ENCODE measurements at regions not wholly inside any gene's neighbourhood (a gene's known extent, or its start where the extent isn't known, plus 50 kb on each side); places are given as distances from the start of the nearest gene placed in this dataset.

- no peak overlapping the region for H3K27ac ChIP-seq (ENCODE audit: low read length)
- H3K79me2 ChIP-seq (replicated peaks; ENCODE audit: insufficient read depth, low read length), result no peaks in the 10 kb centered on the region
- peaks cover 3% of the 10 kb centered on the region for H3K9me2 ChIP-seq (ENCODE audit: insufficient read depth, low read length)
- no peak overlapping the region for H3K9ac ChIP-seq (ENCODE audit: low read length)
- H3K4me2 ChIP-seq (ENCODE audit: low read length), result no peak overlapping the region
- H3K36me3 ChIP-seq (ENCODE audit: insufficient read depth, low read length), result no peaks in the 10 kb centered on the region
- no peak for TF ChIP-seq TAF1 (IDR thresholded peaks at IDR 0.05; ENCODE audit: low read depth)
- no peaks in the 10 kb centered on the region for H3F3A ChIP-seq (ENCODE audit: insufficient read depth, low read length, poor library complexity, severe bottlenecking)
- no peak overlapping the region for H3K4me3 ChIP-seq (ENCODE audit: low read length)
- no peaks in the 10 kb centered on the region for H3K27me3 ChIP-seq (ENCODE audit: insufficient read depth, low read depth, low read length)
- H2AFZ ChIP-seq (ENCODE audit: low read depth, low read length), result no peak overlapping the region
- H3K9me3 ChIP-seq (ENCODE audit: low read length), result no peaks in the 10 kb centered on the region
- no peaks in the 10 kb centered on the region for H4K20me1 ChIP-seq (ENCODE audit: insufficient read depth)
These were observed 897.9 kb downstream of the EPHA3 start for GRCh38 chr3:90005281-90005847.

GRCh38 chr3:90007778-90008499 lies 900.5 kb downstream of the EPHA3 start:
- H3K4me2 ChIP-seq (ENCODE audit: low read length), result no peak overlapping the region
- H3K4me3 ChIP-seq (ENCODE audit: low read length), result no peak overlapping the region
- no peak overlapping the region for H3K27ac ChIP-seq (ENCODE audit: low read length)
- H3K9me3 ChIP-seq (ENCODE audit: low read length), result no peaks in the 10 kb centered on the region
- H3K36me3 ChIP-seq (ENCODE audit: insufficient read depth, low read length), result no peaks in the 10 kb centered on the region
- no peaks in the 10 kb centered on the region for H3K79me2 ChIP-seq (replicated peaks; ENCODE audit: insufficient read depth, low read length)
- no peaks in the 10 kb centered on the region for H3K27me3 ChIP-seq (ENCODE audit: insufficient read depth, low read depth, low read length)
- no peak for TF ChIP-seq SMC3 (conservative IDR thresholded peaks at IDR 0.05; ENCODE audit: poor library complexity)
- H3F3A ChIP-seq (ENCODE audit: insufficient read depth, low read length, poor library complexity, severe bottlenecking), result no peaks in the 10 kb centered on the region
- H2AFZ ChIP-seq (ENCODE audit: low read depth, low read length), result no peak overlapping the region
- no peak overlapping the region for H3K9ac ChIP-seq (ENCODE audit: low read length)
- peaks cover 3% of the 10 kb centered on the region for H3K9me2 ChIP-seq (ENCODE audit: insufficient read depth, low read length)
- H4K20me1 ChIP-seq (ENCODE audit: insufficient read depth), result no peaks in the 10 kb centered on the region

DNA sequence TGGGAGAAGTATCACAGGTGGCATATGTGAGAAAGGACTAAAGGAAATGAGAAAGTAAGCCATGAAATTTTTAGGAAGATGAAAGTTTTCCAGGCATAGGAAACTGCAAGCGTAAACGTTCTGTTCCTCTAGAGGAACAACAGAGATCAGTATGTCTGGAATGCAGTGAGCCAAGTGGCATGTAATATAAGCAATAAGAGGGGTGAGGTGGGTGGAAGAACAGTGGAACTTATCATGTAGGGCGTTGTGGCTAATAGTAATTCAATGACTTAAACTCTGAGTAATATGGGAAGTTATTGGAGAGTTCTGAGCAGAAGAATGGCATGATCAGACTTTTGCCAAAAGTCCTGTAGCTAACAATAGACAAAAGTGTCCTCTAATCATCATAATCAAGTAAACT lies 902.9 kb downstream of the EPHA3 start:
- Histone ChIP-seq H3K9me3 (ENCODE audit: low read length) (no peaks in the 10 kb centered on the region), H3K36me3 (ENCODE audit: insufficient read depth, low read length) (no peaks in the 10 kb centered on the region), H3K27ac (ENCODE audit: low read length) (no peak overlapping the region), H3K79me2 (replicated peaks; ENCODE audit: insufficient read depth, low read length) (no peaks in the 10 kb centered on the region), H3K4me3 (ENCODE audit: low read length) (no peak overlapping the region), H3K9me2 (ENCODE audit: insufficient read depth, low read length) (peaks cover 3% of the 10 kb centered on the region), H2AFZ (ENCODE audit: low read depth, low read length) (no peak overlapping the region), H3F3A (ENCODE audit: insufficient read depth, low read length, poor library complexity, severe bottlenecking) (no peaks in the 10 kb centered on the region), H3K9ac (ENCODE audit: low read length) (no peak overlapping the region), H3K4me2 (ENCODE audit: low read length) (no peak overlapping the region), H4K20me1 (ENCODE audit: insufficient read depth) (no peaks in the 10 kb centered on the region), H3K27me3 (ENCODE audit: insufficient read depth, low read depth, low read length) (no peaks in the 10 kb centered on the region)
- TF ChIP-seq TAF1 (IDR thresholded peaks at IDR 0.05; ENCODE audit: low read depth), result no peak
- TF ChIP-seq EZH2 (IDR thresholded peaks at IDR 0.05; ENCODE audit: borderline replicate concordance, insufficient read depth, low read length, poor library complexity, severe bottlenecking), result no peak
- TF ChIP-seq RAD21 (conservative IDR thresholded peaks at IDR 0.05), result no peak
- TF ChIP-seq EP300 (conservative IDR thresholded peaks at IDR 0.05; ENCODE audit: poor library complexity, severe bottlenecking), result no peak
- no peak for TF ChIP-seq POLR2AphosphoS5 (IDR thresholded peaks at IDR 0.05)

GRCh38 chr3:90011131-90011530 lies 903.7 kb downstream of the EPHA3 start:
- peaks cover 3% of the 10 kb centered on the region for H3K9me2 ChIP-seq (ENCODE audit: insufficient read depth, low read length)
- H2AFZ ChIP-seq (ENCODE audit: low read depth, low read length), result no peak overlapping the region
- H3K4me2 ChIP-seq (ENCODE audit: low read length), result no peak overlapping the region
- no peak for TF ChIP-seq EZH2 (IDR thresholded peaks at IDR 0.05; ENCODE audit: borderline replicate concordance, insufficient read depth, low read length, poor library complexity, severe bottlenecking)
- no peak for TF ChIP-seq EP300 (conservative IDR thresholded peaks at IDR 0.05; ENCODE audit: poor library complexity, severe bottlenecking)
- TF ChIP-seq, protein P1, sequence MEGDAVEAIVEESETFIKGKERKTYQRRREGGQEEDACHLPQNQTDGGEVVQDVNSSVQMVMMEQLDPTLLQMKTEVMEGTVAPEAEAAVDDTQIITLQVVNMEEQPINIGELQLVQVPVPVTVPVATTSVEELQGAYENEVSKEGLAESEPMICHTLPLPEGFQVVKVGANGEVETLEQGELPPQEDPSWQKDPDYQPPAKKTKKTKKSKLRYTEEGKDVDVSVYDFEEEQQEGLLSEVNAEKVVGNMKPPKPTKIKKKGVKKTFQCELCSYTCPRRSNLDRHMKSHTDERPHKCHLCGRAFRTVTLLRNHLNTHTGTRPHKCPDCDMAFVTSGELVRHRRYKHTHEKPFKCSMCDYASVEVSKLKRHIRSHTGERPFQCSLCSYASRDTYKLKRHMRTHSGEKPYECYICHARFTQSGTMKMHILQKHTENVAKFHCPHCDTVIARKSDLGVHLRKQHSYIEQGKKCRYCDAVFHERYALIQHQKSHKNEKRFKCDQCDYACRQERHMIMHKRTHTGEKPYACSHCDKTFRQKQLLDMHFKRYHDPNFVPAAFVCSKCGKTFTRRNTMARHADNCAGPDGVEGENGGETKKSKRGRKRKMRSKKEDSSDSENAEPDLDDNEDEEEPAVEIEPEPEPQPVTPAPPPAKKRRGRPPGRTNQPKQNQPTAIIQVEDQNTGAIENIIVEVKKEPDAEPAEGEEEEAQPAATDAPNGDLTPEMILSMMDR (IDR thresholded peaks at IDR 0.05; ENCODE audit: poor library complexity, severe bottlenecking), result no peak
- no peak for TF ChIP-seq POLR2AphosphoS5 (IDR thresholded peaks at IDR 0.05)
- TF ChIP-seq MXI1 (conservative IDR thresholded peaks at IDR 0.05; ENCODE audit: poor library complexity, severe bottlenecking), result no peak
- TF ChIP-seq SMC3 (conservative IDR thresholded peaks at IDR 0.05; ENCODE audit: poor library complexity), result no peak
- no peak for TF ChIP-seq RAD21 (conservative IDR thresholded peaks at IDR 0.05)
- TF ChIP-seq, protein P2, sequence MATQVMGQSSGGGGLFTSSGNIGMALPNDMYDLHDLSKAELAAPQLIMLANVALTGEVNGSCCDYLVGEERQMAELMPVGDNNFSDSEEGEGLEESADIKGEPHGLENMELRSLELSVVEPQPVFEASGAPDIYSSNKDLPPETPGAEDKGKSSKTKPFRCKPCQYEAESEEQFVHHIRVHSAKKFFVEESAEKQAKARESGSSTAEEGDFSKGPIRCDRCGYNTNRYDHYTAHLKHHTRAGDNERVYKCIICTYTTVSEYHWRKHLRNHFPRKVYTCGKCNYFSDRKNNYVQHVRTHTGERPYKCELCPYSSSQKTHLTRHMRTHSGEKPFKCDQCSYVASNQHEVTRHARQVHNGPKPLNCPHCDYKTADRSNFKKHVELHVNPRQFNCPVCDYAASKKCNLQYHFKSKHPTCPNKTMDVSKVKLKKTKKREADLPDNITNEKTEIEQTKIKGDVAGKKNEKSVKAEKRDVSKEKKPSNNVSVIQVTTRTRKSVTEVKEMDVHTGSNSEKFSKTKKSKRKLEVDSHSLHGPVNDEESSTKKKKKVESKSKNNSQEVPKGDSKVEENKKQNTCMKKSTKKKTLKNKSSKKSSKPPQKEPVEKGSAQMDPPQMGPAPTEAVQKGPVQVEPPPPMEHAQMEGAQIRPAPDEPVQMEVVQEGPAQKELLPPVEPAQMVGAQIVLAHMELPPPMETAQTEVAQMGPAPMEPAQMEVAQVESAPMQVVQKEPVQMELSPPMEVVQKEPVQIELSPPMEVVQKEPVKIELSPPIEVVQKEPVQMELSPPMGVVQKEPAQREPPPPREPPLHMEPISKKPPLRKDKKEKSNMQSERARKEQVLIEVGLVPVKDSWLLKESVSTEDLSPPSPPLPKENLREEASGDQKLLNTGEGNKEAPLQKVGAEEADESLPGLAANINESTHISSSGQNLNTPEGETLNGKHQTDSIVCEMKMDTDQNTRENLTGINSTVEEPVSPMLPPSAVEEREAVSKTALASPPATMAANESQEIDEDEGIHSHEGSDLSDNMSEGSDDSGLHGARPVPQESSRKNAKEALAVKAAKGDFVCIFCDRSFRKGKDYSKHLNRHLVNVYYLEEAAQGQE (IDR thresholded peaks at IDR 0.05; ENCODE audit: borderline replicate concordance), result no peak
- no peak for TF ChIP-seq TAF1 (IDR thresholded peaks at IDR 0.05; ENCODE audit: low read depth)
- no peak overlapping the region for H3K4me3 ChIP-seq (ENCODE audit: low read length)
- H3K36me3 ChIP-seq (ENCODE audit: insufficient read depth, low read length), result no peaks in the 10 kb centered on the region
- no peak overlapping the region for H3K9ac ChIP-seq (ENCODE audit: low read length)
- H3K27me3 ChIP-seq (ENCODE audit: insufficient read depth, low read depth, low read length), result no peaks in the 10 kb centered on the region
- H3K9me3 ChIP-seq (ENCODE audit: low read length), result no peaks in the 10 kb centered on the region
- H3K79me2 ChIP-seq (replicated peaks; ENCODE audit: insufficient read depth, low read length), result no peaks in the 10 kb centered on the region
- no peaks in the 10 kb centered on the region for H3F3A ChIP-seq (ENCODE audit: insufficient read depth, low read length, poor library complexity, severe bottlenecking)
- no peaks in the 10 kb centered on the region for H4K20me1 ChIP-seq (ENCODE audit: insufficient read depth)
- no peak overlapping the region for H3K27ac ChIP-seq (ENCODE audit: low read length)
